Tibial nerve (tissue), 4 donors: ENCODE measurements at regions not wholly inside any gene's neighbourhood (a gene's known extent, or its start where the extent isn't known, plus 50 kb on each side); places are given as distances from the start of the nearest gene placed in this dataset.

ENCODE experiments used
- DNase-seq, 2 donors: peaks; one replicate each; pipeline ENCODE4 v3.0.0-alpha.2; 2019; ENCODE audit warnings: low spot score in 2 of 2
- H3K27ac ChIP-seq, 4 donors: fragments of 200-600 bp; sonication (generic) in 3 of 4; one replicate each; pipeline ENCODE4 v1.5.1; 2017 to 2019; ENCODE audit warnings: mild to moderate bottlenecking in 1 of 4
- H3K27me3 ChIP-seq, 2 donors: fragments of 200-600 bp; sonication (generic) in 1 of 2; one replicate each; pipeline versions ENCODE4 v1.5.1 to v1.6.0; 2017 to 2019
- H3K36me3 ChIP-seq, 3 donors: fragments of 200-600 bp; sonication (generic); one replicate each; pipeline ENCODE4 v1.5.1; 2018 to 2019
- H3K4me1 ChIP-seq, 4 donors: fragments of 200-600 bp; sonication (generic) in 3 of 4; one replicate each; pipeline ENCODE4 v1.5.1; 2017 to 2019
- H3K4me3 ChIP-seq, 4 donors: fragments of 200-600 bp; sonication (generic) in 3 of 4; one replicate each; pipeline ENCODE4 v1.5.1; 2017 to 2019; ENCODE audit warnings: mild to moderate bottlenecking in 1 of 4, moderate library complexity in 1 of 4
- H3K9me3 ChIP-seq, 4 donors: fragments of 200-600 bp; sonication (generic) in 3 of 4; one replicate each; pipeline ENCODE4 v1.5.1; 2017 to 2019
- CTCF ChIP-seq, 5 experiments: fragments of 200-600 bp in 3 of 5; fragments of 450-650 bp in 2 of 5; sonication (generic) in 3 of 5; IDR thresholded peaks; one replicate each; pipeline ENCODE4 v1.5.1; 2016 to 2019; ENCODE audit warnings: antibody characterized with exemption in 5 of 5, mild to moderate bottlenecking in 3 of 5, moderate library complexity in 2 of 5
- EP300 ChIP-seq, 2 donors: sonication (generic); formaldehyde crosslinking; IDR thresholded peaks; one replicate each; pipeline ENCODE4 v1.6.1; 2017; ENCODE audit warnings: antibody characterized with exemption in 2 of 2, mild to moderate bottlenecking in 1 of 2
- POLR2A ChIP-seq, 2 donors: fragments of 450-650 bp; IDR thresholded peaks; one replicate each; pipeline ENCODE4 v1.6.1; 2017; ENCODE audit warnings: antibody characterized with exemption in 2 of 2, mild to moderate bottlenecking in 2 of 2, moderate library complexity in 2 of 2
- WGBS, 2 donors: methylation state at CpG; one replicate each; pipeline ENCODE4 v1.1.5; 2018; 5-methylcytosine and 5-hydroxymethylcytosine counted together

- Histone ChIP-seq H3K36me3 (no peaks in the 10 kb centered on the region), H3K4me1 (no peaks in the 10 kb centered on the region), H3K4me3 (no peak overlapping the region), H3K27me3 (no peaks in the 10 kb centered on the region), H3K9me3 (peaks cover 0 to 8% (median 0%) of the 10 kb centered on the region in 4 donors), H3K27ac (no peak overlapping the region)
- no peak for TF ChIP-seq POLR2A (IDR thresholded peaks at IDR 0.05)
- no peak for TF ChIP-seq EP300 (IDR thresholded peaks at IDR 0.05)
- no peak for TF ChIP-seq CTCF (IDR thresholded peaks at IDR 0.05)
- no peak for DNase-seq
- 88 to 94% methylated on average over 3 of the region's 3 CpGs for WGBS, 2 donors
These were observed 56.6 kb downstream of the SPRY2 start for GRCh38 chr13:80284290-80284689.

GRCh38 chr13:80278706-80279105, 62.2 kb downstream of the SPRY2 start:
- 94 to 100% methylated on average over 2 to 17 of the region's 25 CpGs for WGBS, 2 donors
- TF ChIP-seq EP300 (IDR thresholded peaks at IDR 0.05) (no peak), CTCF (IDR thresholded peaks at IDR 0.05) (no peak), POLR2A (IDR thresholded peaks at IDR 0.05) (no peak)
- no peaks in the 10 kb centered on the region for H3K36me3 ChIP-seq
- H3K4me1 ChIP-seq, result peaks cover 0 to 6% (median 0%) of the 10 kb centered on the region in 4 donors
- H3K4me3 ChIP-seq, result no peak overlapping the region
- no peak overlapping the region for H3K27ac ChIP-seq
- DNase-seq, result no peak
- H3K27me3 ChIP-seq, result no peaks in the 10 kb centered on the region
- no peaks in the 10 kb centered on the region for H3K9me3 ChIP-seq

- WGBS, 2 donors, result 67 to 68% methylated on average over 12 of the region's 12 CpGs
- Histone ChIP-seq H3K27ac (no peak overlapping the region), H3K36me3 (no peaks in the 10 kb centered on the region), H3K27me3 (no peaks in the 10 kb centered on the region), H3K4me1 (peaks cover 0 to 6% (median 0%) of the 10 kb centered on the region in 4 donors), H3K9me3 (no peaks in the 10 kb centered on the region), H3K4me3 (no peak overlapping the region)
- peak in 1 of 2 donors; percentile 9 for DNase-seq
- no peak for TF ChIP-seq CTCF (IDR thresholded peaks at IDR 0.05)
- no peak for TF ChIP-seq POLR2A (IDR thresholded peaks at IDR 0.05)
- TF ChIP-seq EP300 (IDR thresholded peaks at IDR 0.05), result peak in 1 of 2 donors; percentile 23
These were observed 64.3 kb downstream of the SPRY2 start for GRCh38 chr13:80276371-80277289.

- peaks cover 0 to 9% (median 0%) of the 10 kb centered on the region in 4 donors for H3K9me3 ChIP-seq
- TF ChIP-seq POLR2A (IDR thresholded peaks at IDR 0.05), result no peak
- no peak for TF ChIP-seq CTCF (IDR thresholded peaks at IDR 0.05)
- TF ChIP-seq EP300 (IDR thresholded peaks at IDR 0.05), result no peak
- no peak overlapping the region for H3K27ac ChIP-seq
- 58 to 80% methylated on average over 1 of the region's 1 CpG for WGBS, 2 donors
- no peak overlapping the region for H3K4me3 ChIP-seq
- H3K4me1 ChIP-seq, result peaks cover 0 to 6% (median 0%) of the 10 kb centered on the region in 4 donors
- H3K36me3 ChIP-seq, result no peaks in the 10 kb centered on the region
- no peaks in the 10 kb centered on the region for H3K27me3 ChIP-seq
- no peak for DNase-seq
These were observed 66.3 kb downstream of the SPRY2 start for GRCh38 chr13:80274643-80275042.

- TF ChIP-seq EP300 (IDR thresholded peaks at IDR 0.05) (no peak), POLR2A (IDR thresholded peaks at IDR 0.05) (no peak), CTCF (IDR thresholded peaks at IDR 0.05) (no peak)
- no peaks in the 10 kb centered on the region for H3K27me3 ChIP-seq
- no peak overlapping the region for H3K27ac ChIP-seq
- WGBS, 2 donors, result 97 to 99% methylated on average over 3 of the region's 3 CpGs
- H3K36me3 ChIP-seq, result no peaks in the 10 kb centered on the region
- peaks cover 0 to 6% (median 0%) of the 10 kb centered on the region in 4 donors for H3K4me1 ChIP-seq
- peaks cover 0 to 9% (median 0%) of the 10 kb centered on the region in 4 donors for H3K9me3 ChIP-seq
- no peak for DNase-seq
- H3K4me3 ChIP-seq, result no peak overlapping the region
These were observed 67.2 kb downstream of the SPRY2 start for GRCh38 chr13:80273718-80274117.
